Pancreas (tissue), 10 donors: ENCODE measurements at regions not wholly inside any gene's neighbourhood (a gene's known extent, or its start where the extent isn't known, plus 50 kb on each side); places are given as distances from the start of the nearest gene placed in this dataset.

ENCODE experiments used
- ATAC-seq, 4 donors: fragments of 200-7000 bp; cut with Tn5 transposase; one replicate each; pipeline versions ENCODE4 v1.8.0 to v1.9.1; 2020; ENCODE audit warnings: mild to moderate bottlenecking in 4 of 4, moderate library complexity in 4 of 4
- DNase-seq, 6 donors: peaks; one replicate each; pipeline ENCODE4 v3.0.0-alpha.2; 2020
- FAIRE-seq: peaks from 2 replicates; lab custom pipeline; 2012; peaks lifted over from hg19 to GRCh38; lab: Jason Lieb, UNC
- H3K27ac ChIP-seq, 4 donors: fragments of 200-600 bp; sonication (generic); 1 replicate in 3 of 4; 2 replicates in 1 of 4; pipeline versions ENCODE4 v1.5.0 to v1.8.0; 2020
- H3K27me3 ChIP-seq, 4 donors: fragments of 200-600 bp; one replicate each; pipeline ENCODE4 v1.8.0; 2021
- H3K36me3 ChIP-seq, 3 donors: fragments of 200-600 bp; sonication (generic) in 1 of 3; one replicate each; pipeline versions ENCODE4 v1.5.0 to v1.8.0; 2020 to 2021
- H3K4me1 ChIP-seq, 3 donors: fragments of 200-600 bp; one replicate each; pipeline ENCODE4 v1.8.0; 2021
- H3K4me3 ChIP-seq, 4 donors: fragments of 200-600 bp; sonication (generic) in 2 of 4; one replicate each; pipeline versions ENCODE4 v1.5.0 to v1.8.0; 2020 to 2021
- H3K9me3 ChIP-seq, 4 donors: fragments of 200-600 bp; one replicate each; pipeline ENCODE4 v1.8.0; 2021
- CTCF ChIP-seq, 4 donors: fragments of 200-600 bp; sonication (generic) in 3 of 4; IDR thresholded peaks; one replicate each; pipeline versions ENCODE4 v1.5.0 to v1.8.0; 2021; ENCODE audit warnings: antibody characterized with exemption in 4 of 4
- WGBS, 2 donors: extraction: QIAGEN DNeasy Blood & Tissue Kit; methylation state at CpG; one replicate each; pipeline ENCODE4 v1.1.7; 2013; 5-methylcytosine and 5-hydroxymethylcytosine counted together
- intact Hi-C, 3 donors: fragments of 100-400 bp; cut with DNase I; formaldehyde crosslinking; loops; one replicate each; pipeline versions ENCODE4 v1.11.1 to v1.14.2; 2022
- donor health status: healthy with polysubstance abuse.
- donor health status: DM: no; HTN: no; CAD: no; lungs with moderate emphysema.
- donor health status: DM: no; HTN: no; CAD: no.
- donor health status: control.
- donor health status: control.
- donor health status: Bipolar disorder and iron deficiency.
- donor health status: DM: yes; HTN: yes; CAD: no.
- donor health status: DM: no; HTN: no; CAD: no.
- donor health status: DM: no; HTN: no; CAD: no.
- donor health status: DM: yes; HTN: yes; CAD: no.

- no peak overlapping the region for H3K4me3 ChIP-seq
- WGBS, 2 donors: 15 to 45% methylated on average over 2 of the region's 2 CpGs
- TF ChIP-seq CTCF (IDR thresholded peaks at IDR 0.05): no peak
- no peak for ATAC-seq
- no peaks in the 10 kb centered on the region for H3K27me3 ChIP-seq
- no peak for FAIRE-seq
- no peaks in the 10 kb centered on the region for H3K9me3 ChIP-seq
- intact Hi-C loops: no loop called here
- H3K36me3 ChIP-seq: no peaks in the 10 kb centered on the region
- no peaks in the 10 kb centered on the region for H3K4me1 ChIP-seq
- no peak overlapping the region for H3K27ac ChIP-seq
- no peak for DNase-seq
These were observed 98.7 kb upstream of the FUT9 start for GRCh38 chr6:95917034-95917433.

GRCh38 chr6:95923518-95923917 is 92.3 kb upstream of the FUT9 start:
- no peak overlapping the region for H3K27ac ChIP-seq
- no peaks in the 10 kb centered on the region for H3K36me3 ChIP-seq
- peak in 1 of 4 donors; percentile 58 for ATAC-seq
- no peak for TF ChIP-seq CTCF (IDR thresholded peaks at IDR 0.05)
- FAIRE-seq: no peak
- no peaks in the 10 kb centered on the region for H3K4me1 ChIP-seq
- no peaks in the 10 kb centered on the region for H3K27me3 ChIP-seq
- intact Hi-C loops: no loop called here
- no peaks in the 10 kb centered on the region for H3K9me3 ChIP-seq
- DNase-seq: peak in 1 of 6 donors; percentile 9
- 64 to 91% methylated on average over 1 of the region's 1 CpG for WGBS, 2 donors
- H3K4me3 ChIP-seq: no peak overlapping the region

DNA sequence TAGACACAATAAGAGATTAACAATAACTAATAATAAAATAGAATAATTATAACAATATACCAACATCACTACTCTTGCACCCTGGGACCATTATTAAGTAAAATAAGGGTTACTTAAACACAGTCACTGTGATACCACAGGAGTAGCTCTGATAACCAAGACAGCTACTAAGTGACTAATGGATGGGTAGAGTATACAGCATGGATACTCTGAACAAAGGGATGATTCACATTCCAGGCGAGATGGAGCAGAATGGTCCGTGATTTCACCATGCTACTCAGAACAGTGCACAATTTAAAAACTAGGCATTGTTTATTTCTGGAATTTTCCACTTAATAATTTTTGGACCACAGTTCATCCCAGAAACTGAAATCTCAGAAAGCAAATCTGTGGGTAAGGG is 80.0 kb upstream of the FUT9 start:
- intact Hi-C loops: no loop called here
- H3K27ac ChIP-seq: no peak overlapping the region
- no peaks in the 10 kb centered on the region for H3K4me1 ChIP-seq
- H3K4me3 ChIP-seq: no peak overlapping the region
- FAIRE-seq (no peak), DNase-seq (no peak), ATAC-seq (no peak)
- no peaks in the 10 kb centered on the region for H3K27me3 ChIP-seq
- no peak for TF ChIP-seq CTCF (IDR thresholded peaks at IDR 0.05)
- H3K36me3 ChIP-seq: no peaks in the 10 kb centered on the region
- H3K9me3 ChIP-seq: no peaks in the 10 kb centered on the region
- WGBS, 2 donors: 44 to 70% methylated on average over 2 of the region's 2 CpGs

DNA sequence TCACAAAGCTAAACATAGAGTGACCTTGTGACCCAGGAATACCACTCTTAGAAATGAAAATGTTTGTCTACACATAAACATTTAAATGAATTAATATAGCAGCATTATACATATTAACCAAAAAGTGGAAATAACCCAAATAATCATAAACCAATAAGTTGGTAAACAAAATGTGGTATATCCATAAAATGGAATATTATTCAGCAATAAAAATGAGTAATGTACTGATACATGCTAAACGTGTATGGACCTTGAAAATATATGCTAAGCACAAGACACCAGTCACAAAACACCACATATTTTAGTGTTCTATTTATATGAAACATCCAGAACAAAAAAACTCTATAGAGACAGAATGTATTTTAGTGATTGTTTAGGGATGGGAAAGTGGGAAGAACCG is 68.9 kb upstream of the FUT9 start:
- H3K27me3 ChIP-seq: no peaks in the 10 kb centered on the region
- no peak overlapping the region for H3K27ac ChIP-seq
- FAIRE-seq: no peak
- intact Hi-C loops: no loop called here
- no peaks in the 10 kb centered on the region for H3K9me3 ChIP-seq
- DNase-seq: no peak
- 76 to 92% methylated on average over 2 of the region's 2 CpGs for WGBS, 2 donors
- no peaks in the 10 kb centered on the region for H3K4me1 ChIP-seq
- no peaks in the 10 kb centered on the region for H3K36me3 ChIP-seq
- no peak for ATAC-seq
- TF ChIP-seq CTCF (IDR thresholded peaks at IDR 0.05): no peak
- H3K4me3 ChIP-seq: no peak overlapping the region

- no peak for ATAC-seq
- no peak for DNase-seq
- WGBS, 2 donors: 67 to 70% methylated on average over 1 of the region's 1 CpG
- Histone ChIP-seq H3K27me3 (no peaks in the 10 kb centered on the region), H3K4me3 (no peak overlapping the region), H3K4me1 (no peaks in the 10 kb centered on the region), H3K27ac (no peak overlapping the region), H3K36me3 (no peaks in the 10 kb centered on the region), H3K9me3 (no peaks in the 10 kb centered on the region)
- no peak for FAIRE-seq
- no peak for TF ChIP-seq CTCF (IDR thresholded peaks at IDR 0.05)
- intact Hi-C loops: no loop called here
These were observed 67.5 kb upstream of the FUT9 start for GRCh38 chr6:95948324-95948723.
